CD4-positive, alpha-beta T cell treated with Interleukin-17A for 1 hour (primary cell): ENCODE measurements at regions not wholly inside any gene's neighbourhood (a gene's known extent, or its start where the extent isn't known, plus 50 kb on each side); places are given as distances from the start of the nearest gene placed in this dataset.

Source experiments
- DNase-seq: peaks from one replicate; pipeline ENCODE4 v3.0.0-alpha.2; 2020

- DNase-seq, result no peak
Measured at GRCh38 chr5:175388531-175388930, 55.5 kb downstream of the DRD1 start.

DNA sequence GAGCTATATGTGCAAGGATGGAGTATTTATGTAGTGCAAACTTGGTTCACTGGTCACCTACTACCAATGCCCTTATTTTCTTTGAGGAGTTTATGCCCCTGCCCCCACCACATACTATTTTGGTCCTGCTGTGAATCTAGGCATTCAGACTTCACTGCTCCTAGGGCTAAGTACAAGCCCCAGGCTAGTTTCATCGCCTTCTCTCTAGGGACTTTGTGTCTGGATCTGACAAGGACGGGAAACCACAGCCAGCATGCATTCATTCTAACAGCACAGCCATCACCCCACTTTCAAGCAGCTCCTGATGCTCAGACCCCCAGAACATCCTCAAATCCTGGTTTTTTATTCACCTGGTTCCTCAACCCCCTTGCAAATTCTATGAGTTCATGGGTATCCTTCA is 56.8 kb downstream of the DRD1 start:
- no peak for DNase-seq

- DNase-seq, result no peak
Measured at GRCh38 chr5:175386526-175386925, 57.5 kb downstream of the DRD1 start.

- DNase-seq, result no peak
Measured at GRCh38 chr5:175385691-175386362, 58.2 kb downstream of the DRD1 start.

- no peak for DNase-seq
Measured at GRCh38 chr5:175384724-175385552, 59.0 kb downstream of the DRD1 start.

DNA sequence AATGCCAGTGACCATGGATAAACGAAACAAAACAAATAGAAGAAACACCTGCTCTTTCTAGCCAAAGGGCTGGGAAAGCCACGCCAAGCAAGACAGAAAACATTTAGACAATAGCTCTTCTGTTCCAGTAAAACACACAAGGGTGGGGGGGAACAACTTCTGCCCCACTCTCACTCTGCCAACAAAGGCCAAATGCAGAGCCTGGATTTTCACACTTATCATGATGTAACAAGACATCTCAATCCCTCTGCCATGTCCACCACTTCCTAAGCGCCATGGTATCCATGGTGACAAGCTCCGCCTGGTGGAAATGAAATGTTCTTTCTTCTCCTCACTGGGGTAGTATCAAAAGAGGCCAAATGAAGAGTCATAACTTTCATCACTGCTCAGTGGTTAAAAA is 60.6 kb downstream of the DRD1 start:
- no peak for DNase-seq

DNA sequence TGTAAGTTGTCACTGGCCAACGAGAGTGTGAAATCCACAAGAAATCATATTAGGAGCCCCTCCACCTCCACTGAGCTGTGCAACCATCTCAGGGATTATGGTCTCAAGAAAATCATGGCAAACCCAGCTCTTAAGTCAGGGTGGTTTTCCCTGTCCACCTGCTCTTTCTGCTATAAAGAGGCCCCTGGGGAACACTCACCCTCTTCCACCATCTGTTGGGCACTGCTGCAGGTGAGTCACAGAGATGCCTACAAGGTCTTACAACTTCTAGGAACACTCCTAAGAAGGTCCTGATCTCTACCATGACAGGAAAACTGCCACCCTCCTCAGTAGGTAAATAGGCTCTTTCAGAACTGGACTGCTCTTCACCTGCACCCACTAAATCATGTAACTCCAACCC is 61.8 kb downstream of the DRD1 start:
- DNase-seq, result no peak

- no peak for DNase-seq
Measured at GRCh38 chr5:175381130-175381529, 62.9 kb downstream of the DRD1 start.

GRCh38 chr5:175380701-175381100 is 63.3 kb downstream of the DRD1 start:
- no peak for DNase-seq

- no peak for DNase-seq
Measured at GRCh38 chr5:175379867-175380266, 64.1 kb downstream of the DRD1 start.

DNA sequence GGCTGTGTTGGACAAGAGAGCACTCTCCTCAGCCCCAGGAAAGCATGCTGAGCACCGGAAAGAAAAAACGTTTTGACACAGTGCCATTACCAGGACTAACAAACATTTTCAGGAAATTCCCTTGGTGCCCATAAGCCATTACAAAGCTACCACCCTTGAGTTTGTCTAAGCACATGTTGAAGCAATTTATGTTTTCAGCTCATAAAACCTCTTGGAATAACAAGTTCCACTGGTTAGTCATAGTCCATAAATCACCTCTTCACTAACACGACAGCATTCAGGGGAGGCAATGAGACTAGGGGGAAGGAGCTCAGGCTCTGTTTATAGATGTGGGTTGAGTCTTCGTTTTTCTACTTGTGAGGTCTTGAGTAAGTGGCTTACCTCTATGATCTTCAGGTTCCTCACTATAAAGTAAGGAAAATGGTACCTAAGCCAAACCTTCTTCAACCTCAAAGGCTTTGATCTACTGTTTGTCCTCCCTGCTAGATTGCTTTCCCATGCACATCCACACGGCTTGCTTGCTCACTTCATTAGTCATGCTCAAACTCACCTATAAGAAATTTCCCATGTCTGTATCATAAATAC is 65.4 kb downstream of the DRD1 start:
- DNase-seq, result no peak

DNA sequence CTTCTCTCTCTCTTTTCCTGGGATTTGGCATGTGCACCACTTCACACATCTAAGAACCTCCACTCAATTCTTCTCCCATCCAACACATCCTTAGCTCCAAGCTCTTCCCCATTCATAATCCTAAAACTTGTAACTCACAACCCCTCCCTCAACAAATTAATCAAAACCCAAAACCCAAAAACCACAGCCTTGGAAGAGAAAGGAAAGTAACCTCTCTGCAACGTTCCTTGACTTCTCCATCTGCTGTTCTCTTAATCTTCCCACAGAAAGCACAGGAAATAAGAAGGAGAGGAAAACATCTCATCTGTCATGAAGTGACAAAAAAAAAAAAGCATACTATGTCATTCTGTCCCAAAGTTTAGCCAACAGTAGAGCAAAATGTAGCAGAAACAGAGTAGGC is 66.2 kb downstream of the DRD1 start:
- no peak for DNase-seq

DNA sequence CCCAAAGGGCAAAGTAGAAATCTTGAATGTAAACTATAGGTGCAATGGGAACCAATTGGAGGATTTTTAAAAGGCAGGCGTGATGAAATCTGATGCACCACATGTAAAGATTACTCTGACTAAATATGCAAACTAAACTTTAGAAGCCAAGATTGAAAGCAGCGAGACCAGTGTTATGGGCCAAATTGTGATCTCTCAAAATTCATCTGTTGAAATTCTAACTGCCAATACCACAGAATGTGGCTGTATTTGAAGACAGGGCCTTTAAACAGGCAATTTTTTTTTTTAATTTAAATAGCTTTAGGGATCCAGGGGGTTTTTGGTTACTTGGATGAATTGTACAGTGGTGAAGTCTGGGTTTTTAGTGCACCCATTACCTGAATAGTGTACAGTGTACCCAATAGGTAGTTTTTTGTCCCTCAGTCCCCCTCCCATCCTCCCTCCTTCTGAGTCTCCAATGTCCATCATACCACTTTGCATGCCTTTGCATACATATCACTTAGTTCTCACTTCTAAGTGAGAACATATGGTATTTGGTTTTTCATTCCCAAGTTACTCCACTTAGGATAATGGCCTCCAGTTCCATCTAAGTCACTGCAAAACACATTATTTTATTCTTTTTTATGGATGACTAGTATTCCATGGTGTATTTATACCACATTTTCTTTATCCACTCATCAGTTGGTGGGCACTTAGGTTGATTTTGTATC is 69.7 kb downstream of the DRD1 start:
- no peak for DNase-seq

- DNase-seq, result no peak
Measured at GRCh38 chr5:175365866-175366265, 78.1 kb downstream of the DRD1 start.

GRCh38 chr5:175363300-175363699 is 80.7 kb downstream of the DRD1 start:
- DNase-seq, result no peak

DNA sequence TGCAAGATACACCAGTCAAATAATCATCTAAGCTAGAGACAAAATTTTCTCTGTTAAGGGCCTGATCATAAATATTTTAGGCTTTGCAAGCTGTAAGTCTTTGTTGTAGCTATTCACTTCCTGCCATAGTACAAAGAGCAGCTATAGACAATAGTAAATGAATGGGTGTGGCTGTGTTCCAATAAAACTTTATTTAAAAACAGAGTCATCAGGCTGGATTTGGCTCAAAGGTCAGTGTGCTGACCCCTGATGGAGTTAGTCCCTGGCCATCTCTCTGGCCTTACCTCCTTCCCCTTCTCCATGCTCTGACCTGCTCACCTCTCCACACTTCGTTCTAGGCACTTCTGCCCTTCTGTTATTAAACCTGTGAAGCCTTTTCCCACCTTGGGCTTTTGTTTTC is 86.0 kb downstream of the DRD1 start:
- no peak for DNase-seq

DNA sequence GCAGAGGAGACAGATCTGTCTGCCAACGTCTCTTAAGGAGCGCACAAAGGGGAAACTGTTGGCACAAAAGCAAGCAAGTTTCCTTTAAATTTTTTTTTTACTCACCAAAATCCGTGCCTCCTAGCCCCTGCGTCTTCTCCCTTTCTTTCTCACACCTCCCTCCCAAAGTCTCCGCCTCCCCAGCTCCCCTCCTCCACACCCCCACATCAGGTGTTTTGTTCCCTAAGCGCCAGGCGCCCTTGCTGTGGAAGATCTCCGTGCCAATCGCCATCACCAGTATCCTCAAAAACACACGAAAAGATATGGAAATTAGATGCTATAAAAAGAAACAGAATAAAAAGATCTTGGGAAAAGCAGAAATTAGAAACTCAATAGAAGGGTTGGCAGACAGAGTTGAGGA is 87.6 kb downstream of the DRD1 start:
- no peak for DNase-seq

DNA sequence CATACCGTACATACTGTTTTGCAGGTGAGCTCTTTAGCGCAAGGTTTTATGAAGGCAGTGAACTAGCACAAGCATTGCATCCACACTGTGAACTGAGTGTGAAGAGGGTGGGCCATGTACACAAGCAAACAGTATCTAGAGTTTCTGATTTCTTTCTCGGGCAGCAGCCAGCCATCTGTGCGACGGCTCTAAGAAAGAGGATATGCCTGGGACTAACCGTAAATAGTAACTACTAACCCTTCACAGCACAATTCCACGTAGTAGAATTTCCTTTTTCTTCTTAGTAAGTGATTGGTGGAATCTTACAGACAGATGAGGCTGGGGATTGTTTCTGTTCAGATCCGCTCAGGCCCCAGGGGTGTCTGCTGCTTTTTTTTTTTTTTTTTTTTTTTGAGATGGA is 89.0 kb downstream of the DRD1 start:
- no peak for DNase-seq

DNA sequence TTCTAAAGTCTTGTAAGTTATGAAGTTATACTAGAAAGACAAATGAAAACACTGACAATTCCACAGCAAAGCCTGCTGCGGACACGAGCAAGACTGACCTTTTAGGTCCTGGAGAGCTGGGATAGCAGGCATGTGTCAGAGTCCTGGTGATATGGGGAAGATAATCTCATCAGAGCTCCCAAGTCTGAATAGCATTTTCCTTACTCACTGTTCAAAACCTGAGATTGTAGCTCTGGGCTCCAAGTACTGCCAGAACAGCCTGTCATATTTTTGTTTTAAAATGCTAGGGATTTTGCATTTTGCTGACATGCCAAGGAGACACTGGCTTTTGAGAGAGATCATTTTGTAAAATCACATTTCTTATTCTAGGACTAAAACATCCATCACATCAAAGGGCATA is 90.1 kb downstream of the DRD1 start:
- no peak for DNase-seq

- no peak for DNase-seq
Measured at GRCh38 chr5:175351897-175352590, 91.9 kb downstream of the DRD1 start.

GRCh38 chr5:175351126-175351525 is 92.9 kb downstream of the DRD1 start:
- no peak for DNase-seq

GRCh38 chr5:175347931-175348330 is 96.1 kb downstream of the DRD1 start:
- no peak for DNase-seq

- DNase-seq, result no peak
Measured at GRCh38 chr5:175347027-175347426, 97.0 kb downstream of the DRD1 start.
